ENCODE measurements at regions not wholly inside any gene's neighbourhood (a gene's known extent, or its start where the extent isn't known, plus 50 kb on each side); places are given as distances from the start of the nearest gene placed in this dataset.
"Not testable (repeated sequence)": the region's sequence is repeated elsewhere in the genome, so short reads cannot be mapped to it uniquely, and the experiment has no call there.

DNA sequence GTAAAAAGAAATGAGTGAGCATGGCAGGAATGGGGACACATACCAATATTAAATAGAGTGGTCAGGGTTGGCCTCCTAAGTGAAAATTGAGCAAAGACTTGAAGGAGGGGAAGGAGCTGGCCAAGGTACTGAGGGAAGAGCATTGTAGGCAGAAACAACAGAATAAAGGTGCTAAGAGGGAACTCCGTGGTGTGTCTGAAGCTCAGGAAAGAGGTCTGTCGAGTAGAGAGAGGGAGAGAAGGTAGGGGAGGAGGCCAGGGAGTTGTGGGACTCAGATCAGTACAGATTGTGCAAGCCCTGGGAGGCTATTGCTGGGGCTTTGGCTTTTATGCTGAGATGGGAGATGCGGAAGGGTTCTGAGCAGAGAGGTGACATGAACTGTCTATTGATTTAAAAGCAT, 664.7 kb downstream of the SPATA31A6 start:
- POLR2A ChIA-PET = not testable (repeated sequence)

GRCh38 chr9:42850896-42851693, 667.6 kb downstream of the SPATA31A6 start:
- H3K9me3 Mint-ChIP-seq; H3K4me3 Mint-ChIP-seq; H3K27me3 Mint-ChIP-seq; POLR2A ChIA-PET; DNase-seq; ATAC-seq (ENCODE audit: low read depth); H3K27ac Mint-ChIP-seq; H3K36me3 Mint-ChIP-seq; H3K4me1 Mint-ChIP-seq: not testable (repeated sequence)

More for the DNA sequence above, 664.7 kb downstream of the SPATA31A6 start:
- H3K27ac Mint-ChIP-seq; DNase-seq; H3K27me3 Mint-ChIP-seq; H3K4me1 Mint-ChIP-seq; H3K4me3 Mint-ChIP-seq; H3K36me3 Mint-ChIP-seq; H3K9me3 Mint-ChIP-seq; ATAC-seq (ENCODE audit: low read depth): not testable (repeated sequence)

- H3K36me3 Mint-ChIP-seq; POLR2A ChIA-PET; H3K4me3 Mint-ChIP-seq; H3K4me1 Mint-ChIP-seq; H3K27me3 Mint-ChIP-seq; H3K27ac Mint-ChIP-seq; ATAC-seq (ENCODE audit: low read depth); H3K9me3 Mint-ChIP-seq; DNase-seq: not testable (repeated sequence)
Observed at GRCh38 chr9:42851701-42852100, 668.2 kb downstream of the SPATA31A6 start.

DNA sequence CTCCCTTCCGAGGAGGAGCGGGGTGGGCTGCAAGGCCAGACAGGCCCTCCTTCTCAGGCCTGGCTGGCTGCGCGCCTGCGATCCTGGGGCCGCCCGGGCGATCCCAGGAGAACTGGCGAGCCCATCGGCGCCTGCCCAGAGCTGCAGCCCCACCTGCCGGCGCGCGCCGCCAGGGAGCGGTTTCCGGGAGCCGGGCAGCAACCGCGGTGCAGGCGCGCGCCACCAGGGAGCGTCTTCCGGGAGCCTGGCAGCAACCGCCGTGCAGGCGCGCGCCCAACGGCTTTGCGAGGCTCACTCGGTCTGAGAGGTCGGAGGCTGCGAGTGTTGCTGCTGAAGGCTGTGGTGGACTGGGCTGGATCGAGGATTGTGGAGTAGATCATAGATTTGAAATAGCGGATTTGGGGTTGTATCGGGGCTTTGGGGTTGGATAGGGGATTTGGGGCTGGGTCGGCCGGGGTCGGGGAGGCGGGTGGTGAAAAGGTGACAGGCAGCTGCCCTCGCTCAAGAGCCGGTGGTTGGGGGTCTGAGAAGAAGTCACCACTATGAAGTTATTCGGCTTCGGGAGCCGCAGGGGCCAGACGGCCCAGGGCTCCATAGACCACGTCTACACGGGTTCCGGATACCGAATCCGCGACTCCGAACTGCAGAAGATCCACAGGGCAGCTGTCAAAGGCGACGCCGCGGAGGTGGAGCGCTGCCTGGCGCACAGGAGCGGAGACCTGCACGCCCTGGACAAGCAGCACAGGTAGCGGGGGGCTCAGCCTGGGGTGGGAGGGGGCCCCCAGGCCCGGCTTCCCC, 668.9 kb downstream of the SPATA31A6 start:
- peak overlapping the region; percentile 48 for H3K4me3 Mint-ChIP-seq
- H3K9me3 Mint-ChIP-seq; POLR2A ChIA-PET; ATAC-seq (ENCODE audit: low read depth); H3K36me3 Mint-ChIP-seq; H3K4me1 Mint-ChIP-seq; H3K27me3 Mint-ChIP-seq; H3K27ac Mint-ChIP-seq: not testable (repeated sequence)
- DNase-seq = peak; percentile 27

GRCh38 chr9:42860133-42860532, 676.7 kb downstream of the SPATA31A6 start:
- H3K9me3 Mint-ChIP-seq; H3K27ac Mint-ChIP-seq; H3K27me3 Mint-ChIP-seq; H3K4me1 Mint-ChIP-seq; H3K4me3 Mint-ChIP-seq; DNase-seq; H3K36me3 Mint-ChIP-seq; POLR2A ChIA-PET; ATAC-seq (ENCODE audit: low read depth): not testable (repeated sequence)

- DNase-seq; H3K27ac Mint-ChIP-seq; H3K9me3 Mint-ChIP-seq; H3K36me3 Mint-ChIP-seq; ATAC-seq (ENCODE audit: low read depth); H3K4me3 Mint-ChIP-seq; POLR2A ChIA-PET; H3K4me1 Mint-ChIP-seq; H3K27me3 Mint-ChIP-seq: not testable (repeated sequence)
Observed at GRCh38 chr9:42862465-42862864, 679.0 kb downstream of the SPATA31A6 start.
